C4-2B (cell line): ENCODE measurements at regions not wholly inside any gene's neighbourhood (a gene's known extent, or its start where the extent isn't known, plus 50 kb on each side); places are given as distances from the start of the nearest gene placed in this dataset.

ENCODE experiments used
- ZFX ChIP-seq: fragments of 450-650 bp; IDR thresholded peaks from 2 replicates; pipeline ENCODE4 v1.6.1; 2017
- TF ChIP-seq, protein P1 (sequence below): fragments of 450-650 bp; conservative IDR thresholded peaks from 2 replicates; pipeline ENCODE4 v1.5.1; 2017; ENCODE audit warnings: mild to moderate bottlenecking

DNA sequence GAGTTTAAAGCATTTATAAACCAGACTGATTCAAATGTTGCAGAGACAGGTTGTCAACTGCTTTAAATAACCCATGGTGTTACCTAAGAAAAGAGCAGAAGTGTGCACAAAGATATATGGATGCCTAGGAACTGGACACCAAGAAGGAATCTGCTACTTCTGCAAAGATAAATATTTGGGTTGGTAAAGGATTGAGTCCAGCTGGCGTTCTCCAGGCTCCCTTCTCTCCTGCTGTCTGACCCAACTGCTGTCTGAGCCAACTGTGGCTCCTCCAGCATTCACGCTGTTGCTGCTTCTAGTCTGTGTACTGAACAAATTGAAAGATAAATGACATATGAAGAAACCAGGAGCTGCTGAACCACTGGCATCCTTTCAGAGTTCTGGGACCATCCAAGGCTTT lies 1167.8 kb upstream of the PRKX start:
- TF ChIP-seq, protein P1, sequence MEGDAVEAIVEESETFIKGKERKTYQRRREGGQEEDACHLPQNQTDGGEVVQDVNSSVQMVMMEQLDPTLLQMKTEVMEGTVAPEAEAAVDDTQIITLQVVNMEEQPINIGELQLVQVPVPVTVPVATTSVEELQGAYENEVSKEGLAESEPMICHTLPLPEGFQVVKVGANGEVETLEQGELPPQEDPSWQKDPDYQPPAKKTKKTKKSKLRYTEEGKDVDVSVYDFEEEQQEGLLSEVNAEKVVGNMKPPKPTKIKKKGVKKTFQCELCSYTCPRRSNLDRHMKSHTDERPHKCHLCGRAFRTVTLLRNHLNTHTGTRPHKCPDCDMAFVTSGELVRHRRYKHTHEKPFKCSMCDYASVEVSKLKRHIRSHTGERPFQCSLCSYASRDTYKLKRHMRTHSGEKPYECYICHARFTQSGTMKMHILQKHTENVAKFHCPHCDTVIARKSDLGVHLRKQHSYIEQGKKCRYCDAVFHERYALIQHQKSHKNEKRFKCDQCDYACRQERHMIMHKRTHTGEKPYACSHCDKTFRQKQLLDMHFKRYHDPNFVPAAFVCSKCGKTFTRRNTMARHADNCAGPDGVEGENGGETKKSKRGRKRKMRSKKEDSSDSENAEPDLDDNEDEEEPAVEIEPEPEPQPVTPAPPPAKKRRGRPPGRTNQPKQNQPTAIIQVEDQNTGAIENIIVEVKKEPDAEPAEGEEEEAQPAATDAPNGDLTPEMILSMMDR, result no peak
- TF ChIP-seq ZFX, result no peak
